Upper lobe of right lung (tissue), 1 donor: ENCODE measurements at regions not wholly inside any gene's neighbourhood (a gene's known extent, or its start where the extent isn't known, plus 50 kb on each side); places are given as distances from the start of the nearest gene placed in this dataset.
A peak's percentile ranks its signal among the peaks of the same experiment; 100 is the strongest.

ENCODE experiments used
- ATAC-seq: fragments of 200-7000 bp; cut with Tn5 transposase; one replicate; pipeline ENCODE4 v1.9.1; 2020; ENCODE audit warnings: mild to moderate bottlenecking, moderate library complexity
- DNase-seq: peaks from one replicate; pipeline ENCODE4 v3.0.0-alpha.2; 2020
- H3K27ac ChIP-seq: fragments of 200-600 bp; one replicate; pipeline ENCODE4 v1.8.0; 2022
- H3K27me3 ChIP-seq: fragments of 200-600 bp; one replicate; pipeline ENCODE4 v1.8.0; 2022; ENCODE audit warnings: mild to moderate bottlenecking
- H3K36me3 ChIP-seq: fragments of 200-600 bp; one replicate; pipeline ENCODE4 v1.8.0; 2022
- H3K4me1 ChIP-seq: fragments of 200-600 bp; one replicate; pipeline ENCODE4 v1.8.0; 2022
- H3K4me3 ChIP-seq: fragments of 200-600 bp; one replicate; pipeline ENCODE4 v1.8.0; 2022; ENCODE audit warnings: mild to moderate bottlenecking
- H3K9me3 ChIP-seq: fragments of 200-600 bp; one replicate; pipeline ENCODE4 v1.8.0; 2022
- CTCF ChIP-seq: fragments of 200-600 bp; IDR thresholded peaks from one replicate; pipeline ENCODE4 v1.8.0; 2022; ENCODE audit warnings: antibody characterized with exemption
- intact Hi-C: fragments of 100-400 bp; cut with DNase I; formaldehyde crosslinking; loops from one replicate; pipeline ENCODE4 v1.11.0; 2022
- donor health status: DM: no; HTN: yes; CAD: no; lungs with severe emphysema.

GRCh38 chr15:81939604-81940440 is 106.0 kb downstream of the MEX3B start:
- no peaks in the 10 kb centered on the region for H3K4me1 ChIP-seq
- H3K27me3 ChIP-seq: no peaks in the 10 kb centered on the region
- H3K9me3 ChIP-seq: no peaks in the 10 kb centered on the region
- no peaks in the 10 kb centered on the region for H3K36me3 ChIP-seq
- intact Hi-C loops: loop anchor here (10.0 kb wide), 1 partner anchor 645 kb away; no protein-coding TSS in a partner anchor
- no peak for DNase-seq
- H3K27ac ChIP-seq: no peak overlapping the region
- ATAC-seq: no peak
- peak; percentile 42 for TF ChIP-seq CTCF
- H3K4me3 ChIP-seq: no peak overlapping the region

- Histone ChIP-seq H3K4me1 (no peaks in the 10 kb centered on the region), H3K9me3 (no peaks in the 10 kb centered on the region), H3K4me3 (no peak overlapping the region), H3K36me3 (no peaks in the 10 kb centered on the region), H3K27ac (no peak overlapping the region), H3K27me3 (no peaks in the 10 kb centered on the region)
- intact Hi-C loops: no loop called here
- ATAC-seq: no peak
- DNase-seq: no peak
- TF ChIP-seq CTCF: no peak
Observed at GRCh38 chr15:81937189-81937588, 108.6 kb downstream of the MEX3B start.

GRCh38 chr15:81930582-81931369 is 115.0 kb downstream of the MEX3B start:
- Histone ChIP-seq H3K4me1 (no peaks in the 10 kb centered on the region), H3K36me3 (no peaks in the 10 kb centered on the region), H3K27ac (no peak overlapping the region), H3K4me3 (no peak overlapping the region), H3K9me3 (no peaks in the 10 kb centered on the region), H3K27me3 (no peaks in the 10 kb centered on the region)
- ATAC-seq: no peak
- intact Hi-C loops: no loop called here
- no peak for DNase-seq
- TF ChIP-seq CTCF: no peak

GRCh38 chr15:81929557-81929956 is 116.3 kb downstream of the MEX3B start:
- TF ChIP-seq CTCF: no peak
- H3K27ac ChIP-seq: no peak overlapping the region
- intact Hi-C loops: no loop called here
- no peaks in the 10 kb centered on the region for H3K9me3 ChIP-seq
- DNase-seq: no peak
- H3K27me3 ChIP-seq: no peaks in the 10 kb centered on the region
- H3K4me1 ChIP-seq: no peaks in the 10 kb centered on the region
- no peak for ATAC-seq
- H3K4me3 ChIP-seq: no peak overlapping the region
- no peaks in the 10 kb centered on the region for H3K36me3 ChIP-seq

GRCh38 chr15:81926981-81927380 is 118.8 kb downstream of the MEX3B start:
- no peak for TF ChIP-seq CTCF
- intact Hi-C loops: no loop called here
- Histone ChIP-seq H3K4me3 (no peak overlapping the region), H3K27me3 (no peaks in the 10 kb centered on the region), H3K36me3 (no peaks in the 10 kb centered on the region), H3K9me3 (no peaks in the 10 kb centered on the region), H3K4me1 (no peaks in the 10 kb centered on the region), H3K27ac (no peak overlapping the region)
- DNase-seq (no peak), ATAC-seq (no peak)
